WERI-Rb-1 (cell line): ENCODE measurements at regions not wholly inside any gene's neighbourhood (a gene's known extent, or its start where the extent isn't known, plus 50 kb on each side); places are given as distances from the start of the nearest gene placed in this dataset.

Source experiments
- DNase-seq: peaks from one replicate; pipeline ENCODE4 v3.0.0-alpha.2; 2020
- H3K27ac ChIP-seq: fragments of 250-450 bp; sonication (Bioruptor Pico); 2 replicates; pipeline ENCODE4 v1.5.1; 2020; ENCODE audit warnings: mild to moderate bottlenecking, moderate library complexity
- H3K27me3 ChIP-seq: fragments of 250-450 bp; sonication (Bioruptor Pico); 2 replicates; pipeline ENCODE4 v1.5.1; 2021; ENCODE audit warnings: mild to moderate bottlenecking, low read depth, moderate library complexity; ENCODE audit not compliant: insufficient read depth, severe bottlenecking
- H3K36me3 ChIP-seq: fragments of 250-450 bp; sonication (Bioruptor Pico); 2 replicates; pipeline ENCODE4 v1.5.1; 2020; ENCODE audit warnings: mild to moderate bottlenecking, moderate library complexity
- H3K4me3 ChIP-seq: 2 replicates; pipeline ENCODE4 v1.5.1; 2011; ENCODE audit warnings: low read depth, mild to moderate bottlenecking, control low read depth, low read length
- H3K9me3 ChIP-seq: fragments of 250-450 bp; sonication (Bioruptor Pico); 2 replicates; pipeline ENCODE4 v1.5.1; 2021; ENCODE audit warnings: mild to moderate bottlenecking, moderate library complexity; ENCODE audit not compliant: severe bottlenecking
- CTCF ChIP-seq: IDR thresholded peaks from 2 replicates; pipeline ENCODE4 v1.5.1; 2011; ENCODE audit warnings: low read depth, mild to moderate bottlenecking, control low read depth, inconsistent platforms, low read length

DNA sequence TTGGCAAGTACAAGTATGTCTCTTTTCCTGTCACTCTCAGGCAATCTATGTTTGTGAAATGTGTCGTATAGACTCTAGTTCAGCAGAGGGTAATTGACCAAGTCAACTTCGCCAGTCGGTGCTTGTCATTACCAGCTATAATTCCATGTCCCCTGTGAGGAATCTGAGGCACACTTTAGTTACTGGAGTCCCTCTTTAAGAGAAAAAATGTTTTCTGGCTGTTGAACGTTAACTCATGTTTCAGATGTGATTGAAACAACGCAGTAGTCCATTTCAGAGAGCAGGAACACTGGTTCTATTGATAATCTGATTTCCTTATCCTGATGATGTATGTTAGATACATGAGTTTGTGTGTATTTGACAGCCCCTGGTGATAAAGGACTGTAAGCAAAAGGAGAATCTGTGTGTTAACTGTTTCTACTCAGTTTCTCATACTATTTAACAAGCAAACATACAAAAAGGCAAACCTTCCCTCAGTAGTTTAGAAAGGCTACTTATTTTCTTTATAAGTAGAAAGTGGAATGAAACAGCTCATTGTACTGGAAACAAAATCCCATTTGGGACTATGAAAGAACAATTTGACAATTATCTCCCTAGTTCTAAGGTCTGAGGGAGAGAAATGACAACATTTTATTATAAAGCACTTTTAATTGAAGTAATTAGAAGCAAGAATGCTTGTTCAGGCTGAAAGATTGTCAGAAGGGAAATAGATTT lies 161.1 kb upstream of the TRHDE start:
- no peaks in the 10 kb centered on the region for H3K9me3 ChIP-seq
- DNase-seq = no peak
- H3K36me3 ChIP-seq = no peaks in the 10 kb centered on the region
- no peaks in the 10 kb centered on the region for H3K27me3 ChIP-seq
- TF ChIP-seq CTCF = no peak
- no peak overlapping the region for H3K4me3 ChIP-seq
- no peak overlapping the region for H3K27ac ChIP-seq

DNA sequence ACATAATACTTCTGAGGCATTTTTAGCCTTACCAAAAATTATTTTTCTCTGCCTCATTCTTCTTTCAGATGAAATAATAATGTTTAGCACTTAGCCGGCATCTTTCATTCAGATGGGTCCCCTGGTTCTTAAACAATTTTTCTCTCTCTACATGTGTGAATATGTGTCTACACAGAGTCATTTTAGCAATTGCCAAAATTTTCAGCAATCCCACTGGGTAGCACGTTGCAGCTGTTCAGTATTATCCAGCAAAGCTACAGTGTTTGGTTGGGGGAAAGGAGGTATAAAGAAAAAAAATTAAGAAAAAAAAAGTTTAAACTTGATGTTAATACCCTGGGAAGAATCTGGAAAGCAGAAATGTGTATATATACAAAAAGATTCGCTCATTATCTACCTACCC lies 160.5 kb upstream of the TRHDE start:
- Histone ChIP-seq H3K9me3 (no peaks in the 10 kb centered on the region), H3K4me3 (no peak overlapping the region), H3K27ac (no peak overlapping the region), H3K27me3 (no peaks in the 10 kb centered on the region), H3K36me3 (no peaks in the 10 kb centered on the region)
- no peak for TF ChIP-seq CTCF
- no peak for DNase-seq

DNA sequence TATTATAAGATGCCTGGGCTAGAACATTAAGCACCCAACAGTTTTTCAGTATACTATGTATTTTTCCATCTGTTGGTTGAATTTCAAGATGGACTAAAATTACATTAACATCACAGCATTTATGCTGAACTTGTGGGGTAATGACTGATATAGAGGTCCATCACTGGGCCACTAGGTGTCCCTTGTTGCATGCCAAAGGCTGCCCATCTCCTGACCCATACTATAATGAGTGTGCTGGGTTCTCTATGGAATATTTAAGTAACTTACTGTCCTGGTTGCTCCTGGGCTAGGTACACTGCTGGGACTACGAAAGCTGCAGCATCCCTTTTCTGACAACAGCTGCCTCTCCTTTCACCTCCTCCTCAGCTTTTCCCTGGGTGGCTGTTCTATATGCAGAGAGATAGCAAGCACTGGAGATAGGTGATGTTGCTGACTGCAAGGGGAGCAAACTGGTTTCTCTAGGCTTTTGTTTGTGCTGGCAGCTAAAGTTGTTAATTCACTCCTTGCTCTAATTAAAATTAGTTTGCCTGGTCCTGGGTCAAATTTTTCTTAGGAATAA lies 138.6 kb upstream of the TRHDE start:
- Histone ChIP-seq H3K9me3 (no peaks in the 10 kb centered on the region), H3K27me3 (no peaks in the 10 kb centered on the region), H3K4me3 (no peak overlapping the region), H3K27ac (no peak overlapping the region), H3K36me3 (no peaks in the 10 kb centered on the region)
- DNase-seq = peak; percentile 45
- peak; percentile 61 for TF ChIP-seq CTCF

- TF ChIP-seq CTCF = no peak
These were observed 137.7 kb upstream of the TRHDE start for GRCh38 chr12:72134246-72135020.

DNA sequence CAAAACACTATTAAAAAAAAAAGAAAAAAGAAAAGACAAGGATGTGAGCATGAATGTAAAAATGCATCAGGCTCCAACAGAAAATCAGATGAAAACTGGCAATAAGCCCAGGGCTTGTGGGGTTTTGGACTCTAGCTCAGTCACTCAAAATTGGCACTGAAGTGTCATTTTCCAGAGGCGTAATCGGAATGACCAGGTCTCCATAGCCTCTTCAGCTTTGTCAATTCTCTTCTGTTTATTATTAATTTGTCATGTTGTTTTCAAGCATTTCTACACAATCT lies 137.2 kb upstream of the TRHDE start:
- DNase-seq = no peak
- Histone ChIP-seq H3K27me3 (no peaks in the 10 kb centered on the region), H3K4me3 (no peak overlapping the region), H3K9me3 (no peaks in the 10 kb centered on the region), H3K36me3 (no peaks in the 10 kb centered on the region), H3K27ac (no peak overlapping the region)
- no peak for TF ChIP-seq CTCF

More at GRCh38 chr12:72134246-72135020, 137.7 kb upstream of the TRHDE start:
- H3K27me3 ChIP-seq = no peaks in the 10 kb centered on the region
- no peak overlapping the region for H3K4me3 ChIP-seq
- H3K9me3 ChIP-seq = no peaks in the 10 kb centered on the region
- DNase-seq = peak; percentile 20
- no peak overlapping the region for H3K27ac ChIP-seq
- no peaks in the 10 kb centered on the region for H3K36me3 ChIP-seq
